ENCODE measurements at regions not wholly inside any gene's neighbourhood (a gene's known extent, or its start where the extent isn't known, plus 50 kb on each side); places are given as distances from the start of the nearest gene placed in this dataset.
"Not testable (repeated sequence)": the region's sequence is repeated elsewhere in the genome, so short reads cannot be mapped to it uniquely, and the experiment has no call there.

DNA sequence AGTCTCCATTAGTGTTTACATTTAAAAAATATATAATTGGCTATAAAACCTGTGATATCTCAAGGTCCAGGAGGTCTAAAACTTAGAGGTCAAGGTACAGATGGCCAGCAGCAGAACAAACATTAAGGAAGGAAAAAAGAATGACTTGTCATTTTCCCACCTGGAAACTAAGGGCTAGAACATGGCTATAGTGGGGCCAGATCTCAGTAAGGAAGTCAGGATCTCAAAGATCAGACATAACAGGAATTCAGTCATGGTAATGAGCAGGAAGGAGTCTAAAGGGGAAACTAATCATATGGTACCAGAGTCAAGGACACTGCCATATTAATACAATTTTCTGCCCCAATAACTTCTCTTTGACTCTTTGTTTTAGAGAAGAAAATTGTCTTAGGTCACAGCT, 1018.8 kb downstream of the PLA2G4A start:
- DNase-seq = no peak

DNA sequence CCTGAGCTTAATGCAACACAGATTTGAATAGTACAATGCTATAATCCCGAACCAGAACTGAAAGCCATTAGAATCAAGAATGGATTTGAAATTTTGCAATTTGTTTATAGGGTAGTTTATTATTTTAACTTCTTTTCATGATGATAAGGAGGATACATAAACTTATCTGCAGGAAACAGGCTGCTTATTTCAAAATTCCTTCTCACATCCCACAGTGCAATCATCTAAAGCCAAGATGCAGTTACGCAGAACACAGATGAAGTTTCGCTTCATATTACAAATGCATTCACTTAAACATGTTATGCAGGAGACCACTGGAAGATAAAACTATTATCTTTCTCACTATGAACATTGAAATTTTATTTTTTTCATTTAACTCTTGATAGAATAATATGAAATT, 1019.6 kb downstream of the PLA2G4A start:
- no peak for DNase-seq

DNA sequence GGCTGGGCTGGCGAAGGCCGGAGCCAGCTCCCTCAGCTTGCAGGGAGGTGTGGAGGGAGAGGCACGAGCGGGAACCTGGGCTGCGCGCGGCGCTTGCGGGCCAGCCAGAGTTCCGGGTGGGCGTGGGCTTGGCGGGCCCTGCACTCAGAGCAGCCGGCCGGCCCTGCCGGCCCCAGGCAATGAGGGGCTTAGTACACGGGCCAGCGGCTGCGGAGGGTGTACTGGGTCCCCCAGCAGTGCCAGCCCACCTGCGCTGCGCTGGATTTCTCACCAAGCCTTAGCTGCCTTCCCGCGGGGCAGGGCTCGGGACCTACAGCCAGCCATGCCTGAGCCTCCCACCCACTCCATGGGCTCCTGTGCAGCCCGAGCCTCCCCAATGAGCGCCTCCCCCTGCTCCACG, 1021.4 kb downstream of the PLA2G4A start:
- not testable (repeated sequence) for DNase-seq

GRCh38 chr1:187853505-187853904, 1024.8 kb downstream of the PLA2G4A start:
- DNase-seq = no peak

DNA sequence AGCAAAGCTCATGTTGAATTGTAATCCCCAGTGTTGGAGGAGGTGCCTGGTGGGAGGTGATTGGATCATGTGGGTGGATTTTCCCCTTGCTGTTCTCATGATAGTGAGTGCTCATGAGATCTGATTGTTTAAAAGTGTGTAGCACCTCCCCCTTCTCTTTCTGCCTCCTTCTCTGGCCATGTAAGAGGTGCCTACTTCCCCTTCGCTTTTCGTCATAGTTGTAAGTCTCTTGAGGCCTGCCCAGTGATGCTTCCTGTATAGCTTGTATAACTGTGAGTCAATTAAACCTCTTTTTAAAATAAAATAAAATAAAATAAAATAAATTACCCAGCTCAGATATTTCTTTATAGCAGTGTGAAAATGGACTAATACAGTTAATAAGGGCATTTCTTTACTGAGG, 1025.7 kb downstream of the PLA2G4A start:
- DNase-seq = no peak

GRCh38 chr1:187862506-187862905, 1033.8 kb downstream of the PLA2G4A start:
- DNase-seq = no peak

GRCh38 chr1:187870552-187870951, 1041.8 kb downstream of the PLA2G4A start:
- DNase-seq = no peak

- no peak for DNase-seq
Measured at GRCh38 chr1:187871177-187871845, 1042.6 kb downstream of the PLA2G4A start.

- no peak for DNase-seq
Measured at GRCh38 chr1:187872550-187872949, 1043.8 kb downstream of the PLA2G4A start.

DNA sequence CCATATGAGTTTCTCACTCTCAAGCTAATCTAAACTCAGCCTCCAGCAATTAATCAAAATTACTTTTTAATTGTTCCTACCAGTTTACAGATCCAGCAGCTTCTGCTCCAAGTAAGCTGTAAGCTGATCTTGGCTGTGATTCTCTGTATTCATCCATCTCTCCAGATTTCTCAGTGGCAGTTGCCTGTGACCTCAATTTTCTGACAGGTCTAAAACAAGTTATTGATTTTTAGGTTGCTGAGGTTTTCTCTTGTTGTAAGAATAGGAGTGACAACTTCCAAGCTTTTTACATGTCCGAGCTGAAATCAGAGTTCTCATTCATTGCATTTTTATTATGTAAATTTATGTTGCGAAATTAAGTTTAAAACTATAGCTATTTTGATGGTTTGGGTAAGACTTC, 1044.4 kb downstream of the PLA2G4A start:
- DNase-seq = no peak

- DNase-seq = no peak
Measured at GRCh38 chr1:187876775-187877174, 1048.0 kb downstream of the PLA2G4A start.

- DNase-seq = no peak
Measured at GRCh38 chr1:187877220-187877619, 1048.5 kb downstream of the PLA2G4A start.

DNA sequence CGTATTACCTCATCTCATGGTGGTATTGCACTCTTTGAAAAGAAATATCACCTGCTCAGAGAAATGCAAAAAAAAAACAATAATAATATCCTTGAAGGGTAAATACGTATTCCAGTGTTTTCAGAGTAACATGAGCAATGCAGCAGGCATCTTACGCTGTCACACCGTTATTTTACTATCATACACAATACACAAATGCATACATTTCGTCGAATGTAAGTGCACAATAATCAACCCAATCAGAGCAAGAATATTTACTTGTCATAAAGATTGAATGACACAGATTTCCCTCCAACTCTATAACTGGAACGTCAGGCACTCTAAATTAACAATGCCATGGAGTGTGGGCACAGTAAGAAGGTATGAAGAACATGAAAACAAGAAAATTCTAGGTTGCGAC, 1050.1 kb downstream of the PLA2G4A start:
- DNase-seq = no peak

DNA sequence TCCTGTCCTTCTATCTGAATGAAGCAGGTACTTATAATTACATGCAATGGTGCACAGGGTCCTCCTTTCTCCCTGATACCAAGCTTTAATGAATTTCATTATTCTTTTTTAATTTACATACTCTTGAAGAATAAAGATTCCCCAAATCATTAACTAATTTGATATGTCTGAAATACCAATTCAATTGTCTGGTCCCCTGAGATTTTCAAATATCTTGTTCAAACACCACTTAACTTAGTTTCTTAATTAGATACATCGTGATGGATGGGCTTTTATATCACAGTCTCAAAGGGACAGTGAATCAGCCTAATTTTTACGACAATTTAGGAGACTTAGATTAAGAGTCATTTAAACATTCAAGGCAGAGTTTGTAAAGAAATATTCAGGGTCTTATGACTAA, 1054.6 kb downstream of the PLA2G4A start:
- no peak for DNase-seq

DNA sequence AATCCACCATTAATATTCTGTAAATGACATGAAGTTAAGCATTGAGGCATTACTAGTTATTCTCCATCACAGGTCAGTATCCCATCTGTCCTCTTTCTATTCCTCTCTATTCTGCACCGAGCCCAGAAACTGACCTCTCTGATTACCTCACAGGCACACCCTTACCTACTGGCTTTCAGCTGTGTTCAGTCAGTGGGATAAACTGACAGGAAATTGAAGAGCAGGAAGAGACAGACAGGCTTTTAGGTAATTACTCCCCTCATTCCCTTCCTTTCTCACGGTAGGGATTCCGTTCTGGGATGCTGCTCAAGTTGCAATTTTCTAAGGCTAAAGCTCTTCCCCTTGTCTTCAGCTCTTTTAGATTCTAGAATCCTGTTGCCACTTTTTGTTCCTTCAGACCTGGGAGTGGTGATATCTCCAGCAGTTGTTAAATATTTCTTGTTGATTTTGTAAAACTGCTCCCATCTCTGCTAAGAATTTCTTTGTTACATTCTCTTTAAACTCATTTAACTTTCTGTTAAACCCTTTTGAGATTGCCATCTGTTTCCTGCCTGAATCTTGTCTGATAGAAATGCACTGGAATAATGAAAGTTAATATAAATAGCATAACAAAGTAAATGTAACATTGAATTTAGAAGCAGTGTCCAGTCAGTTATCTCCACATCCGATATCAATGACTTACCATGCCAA, 1063.4 kb downstream of the PLA2G4A start:
- no peak for DNase-seq

- no peak for DNase-seq
Measured at GRCh38 chr1:187892683-187893039, 1063.9 kb downstream of the PLA2G4A start.

- DNase-seq = no peak
Measured at GRCh38 chr1:187893471-187893870, 1064.7 kb downstream of the PLA2G4A start.

- DNase-seq = no peak
Measured at GRCh38 chr1:187894349-187894748, 1065.6 kb downstream of the PLA2G4A start.

DNA sequence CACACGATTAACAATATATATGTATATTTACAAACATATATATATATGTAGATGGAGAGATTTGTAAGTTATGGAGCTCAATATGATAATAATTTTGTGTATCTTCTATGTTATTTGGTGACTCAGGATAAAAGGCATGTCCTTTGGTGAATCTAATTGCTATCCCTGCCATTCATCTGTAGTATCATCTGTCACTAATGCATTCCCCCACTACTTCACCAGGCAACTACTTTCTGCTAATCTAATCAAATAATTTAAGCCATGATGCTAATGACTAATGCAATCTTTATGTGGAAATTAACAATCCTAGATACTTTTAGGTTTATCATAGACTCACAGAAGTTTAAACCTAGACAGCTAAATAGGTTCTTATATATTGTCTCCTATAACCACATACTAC, 1074.5 kb downstream of the PLA2G4A start:
- no peak for DNase-seq

DNA sequence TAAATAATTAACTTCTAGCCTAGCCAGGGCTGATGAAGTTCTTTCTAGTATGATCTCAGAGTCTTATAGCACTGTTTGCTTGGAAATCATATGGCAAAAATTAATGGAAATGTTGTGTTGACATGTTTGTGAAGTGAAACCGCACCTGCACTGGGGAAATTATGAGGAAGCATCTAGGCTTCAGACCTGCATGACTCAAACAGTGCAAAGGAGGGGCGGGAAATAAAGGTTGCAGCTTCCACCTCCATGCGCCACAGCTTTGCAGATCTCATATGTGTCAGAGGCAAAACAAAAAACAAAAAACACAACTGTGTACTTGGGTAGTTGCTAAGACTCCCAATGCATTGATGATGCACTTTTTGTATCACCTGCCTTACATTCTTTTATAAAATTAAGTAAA, 1080.6 kb downstream of the PLA2G4A start:
- DNase-seq = no peak

DNA sequence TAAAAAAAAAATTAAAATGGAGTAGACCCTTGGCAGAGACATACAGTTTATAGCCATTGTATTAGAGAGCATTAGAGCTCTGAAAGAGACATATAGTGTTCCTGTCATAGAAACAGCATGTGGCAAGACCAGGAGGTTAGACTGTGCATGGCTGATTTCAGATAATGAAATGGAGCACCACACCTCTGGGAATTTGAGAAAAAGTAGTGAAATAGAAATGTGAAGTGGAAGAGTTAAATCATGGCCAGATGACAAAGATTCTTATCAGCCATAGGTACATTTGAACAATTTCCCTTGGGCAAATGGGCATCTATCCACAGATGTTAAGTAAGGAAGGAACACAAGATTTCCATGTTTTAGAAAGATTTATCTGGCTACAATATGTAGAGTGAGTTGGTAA, 1083.1 kb downstream of the PLA2G4A start:
- DNase-seq = no peak

DNA sequence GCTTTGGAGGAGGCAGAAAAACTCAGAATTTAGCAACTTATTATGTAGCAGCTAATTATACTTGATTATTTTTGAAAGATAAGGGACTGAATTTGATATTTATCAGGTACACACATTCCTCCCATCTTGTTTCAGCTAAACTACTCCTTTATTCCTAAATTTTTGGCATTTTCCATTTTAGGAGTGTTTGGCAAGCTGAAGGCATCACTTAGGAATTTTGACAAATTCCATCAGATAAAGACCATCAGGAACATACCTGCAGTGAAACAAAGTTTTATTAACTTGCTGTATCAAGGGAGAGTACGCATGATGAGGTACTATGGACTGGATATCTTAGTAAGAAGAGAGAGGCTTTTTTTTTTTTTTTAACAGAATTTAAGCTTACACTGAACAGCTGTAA, 1092.2 kb downstream of the PLA2G4A start:
- DNase-seq = no peak

DNA sequence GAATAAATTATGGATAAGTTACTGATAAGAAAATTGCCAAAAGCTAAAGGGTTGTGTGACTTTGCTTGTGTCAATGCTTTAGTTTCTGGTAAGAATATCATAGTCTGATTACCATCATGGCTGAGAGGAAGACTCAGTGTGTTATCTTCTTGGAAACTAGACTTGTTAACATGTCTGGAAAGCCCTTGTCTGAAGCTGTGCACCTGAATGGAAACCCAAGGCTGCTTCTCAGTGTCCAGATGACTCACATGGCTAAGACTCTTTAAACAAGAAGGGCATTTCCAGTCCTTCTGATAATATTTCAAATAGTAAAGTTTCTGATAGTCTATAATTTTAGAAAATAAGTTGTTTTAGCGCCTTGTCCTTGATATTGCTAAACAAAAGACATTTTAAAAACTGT, 1092.7 kb downstream of the PLA2G4A start:
- DNase-seq = no peak

GRCh38 chr1:187922255-187922654, 1093.5 kb downstream of the PLA2G4A start:
- DNase-seq = no peak

DNA sequence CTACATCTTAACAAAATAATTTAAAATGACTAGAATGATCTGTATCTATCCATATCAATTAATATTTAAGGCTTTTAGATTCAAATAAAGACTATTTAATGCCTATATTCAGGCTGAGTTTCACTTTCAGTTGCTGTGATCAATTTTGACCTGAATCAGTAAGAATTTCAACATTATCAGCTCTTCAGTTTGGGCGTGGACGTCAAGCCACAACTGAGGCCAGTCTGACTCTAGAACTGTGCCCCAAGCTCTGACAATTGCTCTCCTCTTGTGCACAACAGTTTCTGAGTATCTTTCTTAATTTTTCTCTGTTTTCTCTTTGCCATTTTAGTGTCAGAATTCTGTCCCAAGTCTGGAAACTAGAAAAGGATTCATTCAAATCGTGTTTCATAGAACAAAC, 1095.5 kb downstream of the PLA2G4A start:
- DNase-seq = no peak
